ENCODE measurements at regions not wholly inside any gene's neighbourhood (a gene's known extent, or its start where the extent isn't known, plus 50 kb on each side); places are given as distances from the start of the nearest gene placed in this dataset.

DNA sequence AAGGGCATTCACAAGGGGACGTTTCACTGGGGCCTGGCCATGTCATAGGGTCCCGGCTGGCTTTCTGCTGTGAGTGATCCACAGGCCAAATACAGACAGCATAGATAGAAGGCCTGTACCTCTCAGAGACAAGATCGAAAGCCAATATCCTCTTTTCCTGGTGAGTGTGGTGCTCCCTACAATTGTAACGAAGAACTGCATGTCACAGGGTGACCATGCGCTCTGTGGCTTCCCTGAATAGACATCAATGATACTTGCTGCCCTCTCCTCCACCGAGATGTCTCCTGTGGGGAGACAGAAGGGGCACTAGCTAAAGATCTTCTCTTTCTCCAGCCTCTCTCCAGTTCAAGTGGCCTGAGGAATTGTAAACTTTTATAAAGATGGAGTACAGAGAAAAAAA lies 226.1 kb upstream of the POU2AF2 start:
- no peak overlapping the region for H3K4me3 ChIP-seq (ENCODE audit: low read length in 3 of 3)
- no peaks in the 10 kb centered on the region for H3K9me3 ChIP-seq (ENCODE audit: control insufficient read depth in 3 of 3, low read length in 3 of 3)
- H3K27me3 ChIP-seq (ENCODE audit: control insufficient read depth in 3 of 3, insufficient read depth in 3 of 3, low read length in 3 of 3) = no peaks in the 10 kb centered on the region
- H3K36me3 ChIP-seq (ENCODE audit: control insufficient read depth in 3 of 3, insufficient read depth in 3 of 3, low read length in 3 of 3) = no peaks in the 10 kb centered on the region
- peak overlapping the region; percentile 45 for H3K27ac ChIP-seq (ENCODE audit: low read depth, low read length)
- no peak overlapping the region for H3K9ac ChIP-seq (ENCODE audit: low read depth in 1 of 3, low read length in 3 of 3)
- peaks cover 0 to 15% (median 0%) of the 10 kb centered on the region in 3 donors for H3K4me1 ChIP-seq (ENCODE audit: control insufficient read depth in 3 of 3, insufficient read depth in 3 of 3, low read length in 3 of 3)

DNA sequence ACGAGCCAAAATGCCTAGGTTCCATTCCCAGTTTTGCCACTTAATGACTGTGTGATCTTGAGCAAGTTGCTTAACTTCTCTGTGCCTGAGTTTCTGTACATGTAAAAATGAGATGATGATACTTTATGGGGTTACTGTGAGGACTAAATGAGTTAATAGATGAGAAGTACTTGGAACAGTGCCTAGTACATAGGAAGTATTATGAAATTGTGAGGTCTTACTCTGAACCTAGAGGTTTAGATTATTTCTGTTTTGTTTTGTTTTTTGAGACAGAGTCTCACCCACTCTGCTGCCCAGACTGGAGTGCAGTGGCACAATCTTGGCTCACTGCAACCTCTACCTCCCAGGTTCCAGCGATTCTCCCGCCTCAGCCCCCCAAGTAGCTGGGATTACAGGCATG lies 227.0 kb upstream of the POU2AF2 start:
- H3K9ac ChIP-seq (ENCODE audit: low read depth in 1 of 3, low read length in 3 of 3) = no peak overlapping the region
- H3K27me3 ChIP-seq (ENCODE audit: control insufficient read depth in 3 of 3, insufficient read depth in 3 of 3, low read length in 3 of 3) = no peaks in the 10 kb centered on the region
- H3K4me3 ChIP-seq (ENCODE audit: low read length in 3 of 3) = no peak overlapping the region
- H3K36me3 ChIP-seq (ENCODE audit: control insufficient read depth in 3 of 3, insufficient read depth in 3 of 3, low read length in 3 of 3) = no peaks in the 10 kb centered on the region
- H3K9me3 ChIP-seq (ENCODE audit: control insufficient read depth in 3 of 3, low read length in 3 of 3) = no peaks in the 10 kb centered on the region
- H3K4me1 ChIP-seq (ENCODE audit: control insufficient read depth in 3 of 3, insufficient read depth in 3 of 3, low read length in 3 of 3) = peaks cover 0 to 15% (median 0%) of the 10 kb centered on the region in 3 donors
- no peak overlapping the region for H3K27ac ChIP-seq (ENCODE audit: low read depth, low read length)

DNA sequence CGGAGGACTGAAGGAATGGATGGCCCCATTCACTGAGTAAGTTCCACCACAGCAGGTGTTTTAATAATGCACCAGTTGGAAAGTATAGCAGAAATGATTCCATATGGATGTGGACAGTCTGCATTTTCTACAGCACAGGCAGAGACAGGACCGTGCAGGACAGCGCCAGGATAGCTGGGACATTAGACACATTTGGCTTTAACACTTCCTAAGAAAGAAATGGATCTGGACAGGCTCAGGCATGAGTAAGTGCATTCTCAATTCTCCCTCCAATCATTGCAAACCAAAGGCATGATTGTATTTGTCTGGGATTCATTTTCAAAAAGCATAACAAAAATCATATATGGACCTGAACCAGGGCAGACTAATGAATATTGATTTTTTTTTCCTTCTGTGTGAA lies 233.0 kb upstream of the POU2AF2 start:
- Histone ChIP-seq H3K9me3 (ENCODE audit: control insufficient read depth in 3 of 3, low read length in 3 of 3) (no peaks in the 10 kb centered on the region), H3K4me1 (ENCODE audit: control insufficient read depth in 3 of 3, insufficient read depth in 3 of 3, low read length in 3 of 3) (no peaks in the 10 kb centered on the region), H3K27ac (ENCODE audit: low read depth, low read length) (no peak overlapping the region), H3K36me3 (ENCODE audit: control insufficient read depth in 3 of 3, insufficient read depth in 3 of 3, low read length in 3 of 3) (no peaks in the 10 kb centered on the region), H3K27me3 (ENCODE audit: control insufficient read depth in 3 of 3, insufficient read depth in 3 of 3, low read length in 3 of 3) (no peaks in the 10 kb centered on the region), H3K4me3 (ENCODE audit: low read length in 3 of 3) (no peak overlapping the region), H3K9ac (ENCODE audit: low read depth in 1 of 3, low read length in 3 of 3) (no peak overlapping the region)

DNA sequence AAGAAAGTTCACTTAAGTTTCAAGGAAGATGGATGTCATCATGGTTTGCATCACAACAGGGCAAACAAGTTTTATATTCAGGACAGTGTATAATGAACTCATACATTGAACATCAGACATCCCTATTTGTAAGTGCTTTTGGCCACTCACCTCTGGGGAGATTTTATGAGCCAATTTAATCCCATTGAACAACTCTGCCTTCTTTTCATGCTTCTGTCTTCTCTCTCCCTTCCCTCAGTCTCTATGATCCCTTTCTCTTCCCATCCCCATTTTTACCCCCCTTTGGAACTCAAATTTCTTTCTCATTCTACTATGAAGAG lies 234.3 kb upstream of the POU2AF2 start:
- no peak overlapping the region for H3K27ac ChIP-seq (ENCODE audit: low read depth, low read length)
- no peaks in the 10 kb centered on the region for H3K9me3 ChIP-seq (ENCODE audit: control insufficient read depth in 3 of 3, low read length in 3 of 3)
- H3K27me3 ChIP-seq (ENCODE audit: control insufficient read depth in 3 of 3, insufficient read depth in 3 of 3, low read length in 3 of 3) = no peaks in the 10 kb centered on the region
- no peak overlapping the region for H3K9ac ChIP-seq (ENCODE audit: low read depth in 1 of 3, low read length in 3 of 3)
- H3K4me1 ChIP-seq (ENCODE audit: control insufficient read depth in 3 of 3, insufficient read depth in 3 of 3, low read length in 3 of 3) = no peaks in the 10 kb centered on the region
- no peak overlapping the region for H3K4me3 ChIP-seq (ENCODE audit: low read length in 3 of 3)
- no peaks in the 10 kb centered on the region for H3K36me3 ChIP-seq (ENCODE audit: control insufficient read depth in 3 of 3, insufficient read depth in 3 of 3, low read length in 3 of 3)

DNA sequence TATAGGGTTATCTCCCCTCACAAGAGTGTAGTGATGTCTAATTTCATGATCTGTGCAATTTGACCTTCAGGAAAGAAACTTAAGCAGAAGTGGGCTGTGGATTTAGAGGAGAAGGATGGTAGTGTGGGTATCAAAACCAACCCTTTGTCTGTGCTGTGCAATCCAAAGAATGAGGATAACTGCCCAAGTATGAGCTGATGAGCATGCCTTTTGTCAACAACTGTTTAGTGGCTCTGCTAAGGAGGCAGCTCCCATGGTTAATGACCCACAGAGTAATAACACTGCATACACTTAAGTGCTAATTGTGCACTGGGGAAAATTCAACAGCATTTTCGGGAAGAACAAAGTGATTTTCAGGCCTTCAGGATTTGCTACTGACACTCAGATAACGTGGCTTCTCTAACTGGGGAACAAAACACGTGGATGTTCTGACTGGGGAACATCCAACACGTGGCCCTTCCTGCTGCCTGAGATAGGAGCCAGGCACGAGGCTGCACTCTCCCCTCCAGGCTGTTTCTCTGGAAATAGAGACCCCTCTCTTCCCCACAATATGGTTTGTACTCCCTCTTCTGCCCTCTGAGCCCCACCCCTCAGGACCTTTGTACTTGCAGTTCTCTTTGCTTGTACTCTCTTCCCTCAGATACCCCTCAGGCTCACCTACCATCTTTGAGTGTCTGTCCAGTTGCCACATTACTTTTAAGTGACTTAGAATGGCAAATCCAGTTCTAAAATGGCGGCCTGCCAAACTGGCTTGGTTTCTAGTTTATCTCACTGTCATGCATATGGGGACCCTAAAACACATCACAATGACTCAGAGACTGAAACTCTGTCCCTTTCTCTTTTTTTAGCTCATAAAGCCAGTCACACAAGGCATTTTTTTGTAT lies 234.9 kb upstream of the POU2AF2 start:
- peaks cover 0 to 2% (median under 1%) of the 10 kb centered on the region in 3 donors for H3K4me1 ChIP-seq (ENCODE audit: control insufficient read depth in 3 of 3, insufficient read depth in 3 of 3, low read length in 3 of 3)
- no peak overlapping the region for H3K27ac ChIP-seq (ENCODE audit: low read depth, low read length)
- H3K4me3 ChIP-seq (ENCODE audit: low read length in 3 of 3) = no peak overlapping the region
- no peaks in the 10 kb centered on the region for H3K9me3 ChIP-seq (ENCODE audit: control insufficient read depth in 3 of 3, low read length in 3 of 3)
- H3K27me3 ChIP-seq (ENCODE audit: control insufficient read depth in 3 of 3, insufficient read depth in 3 of 3, low read length in 3 of 3) = no peaks in the 10 kb centered on the region
- H3K36me3 ChIP-seq (ENCODE audit: control insufficient read depth in 3 of 3, insufficient read depth in 3 of 3, low read length in 3 of 3) = no peaks in the 10 kb centered on the region
- no peak overlapping the region for H3K9ac ChIP-seq (ENCODE audit: low read depth in 1 of 3, low read length in 3 of 3)

DNA sequence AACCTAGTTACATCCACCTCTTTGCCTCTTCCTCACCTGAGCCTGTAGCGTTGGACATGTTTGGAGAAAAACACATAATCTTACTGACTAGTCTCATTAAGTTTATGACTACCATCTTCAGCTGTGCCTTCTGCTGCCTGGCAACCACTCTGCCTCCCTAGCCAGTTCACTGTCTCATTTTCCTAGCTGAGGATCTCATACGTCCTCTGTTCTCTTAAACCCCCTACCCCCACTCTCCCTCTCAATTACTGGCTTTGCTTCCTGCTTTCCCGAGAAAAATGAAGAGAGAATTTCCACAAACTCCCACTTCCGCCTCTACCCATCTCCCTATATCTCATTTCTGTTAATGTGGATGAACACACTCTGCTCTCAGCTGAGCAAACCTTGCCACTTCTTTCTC lies 239.3 kb upstream of the POU2AF2 start:
- Histone ChIP-seq H3K4me3 (ENCODE audit: low read length in 3 of 3) (no peak overlapping the region), H3K27ac (ENCODE audit: low read depth, low read length) (no peak overlapping the region), H3K27me3 (ENCODE audit: control insufficient read depth in 3 of 3, insufficient read depth in 3 of 3, low read length in 3 of 3) (no peaks in the 10 kb centered on the region)

DNA sequence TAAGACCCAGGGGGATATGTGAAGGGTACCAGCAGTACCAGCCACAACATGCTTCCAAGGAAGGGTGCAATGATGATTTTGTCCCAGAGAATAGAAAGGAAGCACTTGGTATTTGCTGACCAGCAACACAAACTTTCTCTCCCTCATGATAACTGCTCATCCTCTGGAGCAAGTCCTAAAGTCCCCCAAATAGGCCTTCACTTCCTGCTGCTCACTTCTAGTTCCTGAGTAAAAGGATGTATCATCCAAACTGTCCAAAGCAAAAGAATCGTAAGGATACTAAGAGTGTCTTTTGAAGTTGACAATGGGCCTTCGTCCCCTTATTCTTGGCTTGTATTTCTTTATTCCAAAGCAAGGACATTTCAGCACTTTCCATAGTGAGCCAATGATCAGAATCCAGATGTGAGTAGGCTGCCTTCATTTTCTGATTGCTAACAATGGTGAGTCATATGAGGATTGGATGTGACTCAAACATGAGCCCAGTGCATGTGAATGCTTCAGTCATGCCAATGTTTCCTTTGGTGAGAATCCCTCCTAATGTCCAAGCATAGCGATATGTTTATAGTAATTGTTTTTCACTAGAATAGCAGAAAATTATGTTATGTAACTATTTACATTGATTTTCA lies 243.4 kb upstream of the POU2AF2 start:
- no peak overlapping the region for H3K27ac ChIP-seq (ENCODE audit: low read depth, low read length)
- H3K4me3 ChIP-seq (ENCODE audit: low read length in 3 of 3) = no peak overlapping the region
- H3K36me3 ChIP-seq (ENCODE audit: control insufficient read depth in 3 of 3, insufficient read depth in 3 of 3, low read length in 3 of 3) = no peaks in the 10 kb centered on the region
- H3K9ac ChIP-seq (ENCODE audit: low read depth in 1 of 3, low read length in 3 of 3) = no peak overlapping the region
- H3K4me1 ChIP-seq (ENCODE audit: control insufficient read depth in 3 of 3, insufficient read depth in 3 of 3, low read length in 3 of 3) = peaks cover 0 to 12% (median 12%) of the 10 kb centered on the region in 3 donors
- H3K27me3 ChIP-seq (ENCODE audit: control insufficient read depth in 3 of 3, insufficient read depth in 3 of 3, low read length in 3 of 3) = no peaks in the 10 kb centered on the region
- H3K9me3 ChIP-seq (ENCODE audit: control insufficient read depth in 3 of 3, low read length in 3 of 3) = no peaks in the 10 kb centered on the region

More for the DNA sequence above, 239.3 kb upstream of the POU2AF2 start:
- H3K9me3 ChIP-seq (ENCODE audit: control insufficient read depth in 3 of 3, low read length in 3 of 3) = no peaks in the 10 kb centered on the region
- no peak overlapping the region for H3K9ac ChIP-seq (ENCODE audit: low read depth in 1 of 3, low read length in 3 of 3)
- peaks cover 0 to 8% (median 8%) of the 10 kb centered on the region in 3 donors for H3K4me1 ChIP-seq (ENCODE audit: control insufficient read depth in 3 of 3, insufficient read depth in 3 of 3, low read length in 3 of 3)
- H3K36me3 ChIP-seq (ENCODE audit: control insufficient read depth in 3 of 3, insufficient read depth in 3 of 3, low read length in 3 of 3) = no peaks in the 10 kb centered on the region

DNA sequence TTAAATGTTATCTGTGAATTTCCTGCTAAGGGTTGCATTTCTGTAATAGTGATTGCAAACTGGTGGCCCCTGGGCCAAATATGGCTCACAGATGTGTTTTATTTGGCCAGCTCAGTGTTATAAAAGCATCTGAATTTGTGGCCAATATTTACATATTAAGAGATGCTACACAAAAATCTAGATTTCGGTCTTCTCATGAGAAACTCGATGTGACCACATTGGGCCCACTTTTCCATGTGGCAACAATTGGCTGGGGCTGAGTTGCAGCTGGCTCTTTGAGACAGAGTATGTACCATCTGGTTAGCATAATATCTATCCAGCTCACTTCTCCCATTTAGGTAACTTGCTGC lies 244.5 kb upstream of the POU2AF2 start:
- no peak overlapping the region for H3K4me3 ChIP-seq (ENCODE audit: low read length in 3 of 3)
- no peaks in the 10 kb centered on the region for H3K9me3 ChIP-seq (ENCODE audit: control insufficient read depth in 3 of 3, low read length in 3 of 3)
- H3K9ac ChIP-seq (ENCODE audit: low read depth in 1 of 3, low read length in 3 of 3) = no peak overlapping the region
- no peaks in the 10 kb centered on the region for H3K36me3 ChIP-seq (ENCODE audit: control insufficient read depth in 3 of 3, insufficient read depth in 3 of 3, low read length in 3 of 3)
- peaks cover 0 to 12% (median 12%) of the 10 kb centered on the region in 3 donors for H3K4me1 ChIP-seq (ENCODE audit: control insufficient read depth in 3 of 3, insufficient read depth in 3 of 3, low read length in 3 of 3)
- no peak overlapping the region for H3K27ac ChIP-seq (ENCODE audit: low read depth, low read length)
- H3K27me3 ChIP-seq (ENCODE audit: control insufficient read depth in 3 of 3, insufficient read depth in 3 of 3, low read length in 3 of 3) = no peaks in the 10 kb centered on the region

DNA sequence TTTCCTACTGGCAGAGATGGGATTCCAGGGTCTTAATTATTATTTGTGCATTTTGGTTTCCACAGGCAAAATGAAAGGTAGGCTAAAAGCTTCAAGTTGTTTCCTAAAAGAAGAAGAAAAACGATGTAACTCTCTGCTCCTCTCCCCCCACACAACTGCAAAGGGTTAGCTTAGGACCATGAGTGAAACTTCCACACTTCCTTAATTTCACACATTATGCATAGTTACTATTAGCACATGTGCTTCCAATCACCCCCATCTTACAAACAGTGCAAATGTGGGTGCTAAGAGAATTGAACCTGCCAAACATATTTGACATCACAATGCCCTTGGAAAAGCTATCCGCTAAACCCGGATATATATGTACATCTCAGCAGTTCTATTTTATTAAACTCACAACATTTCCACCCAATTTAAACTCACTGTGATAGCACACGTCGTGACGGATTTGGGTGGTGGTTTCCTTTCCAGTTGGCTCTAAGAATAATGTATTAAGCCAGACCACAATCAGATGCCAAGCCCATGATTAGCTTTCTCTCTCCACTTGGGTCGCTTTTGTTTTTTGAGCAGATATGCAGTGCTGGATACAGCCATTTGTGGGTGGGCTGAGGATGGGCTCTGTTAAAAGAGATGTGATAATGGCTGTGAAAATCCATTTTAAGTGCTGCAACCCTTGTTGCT lies 245.0 kb upstream of the POU2AF2 start:
- Histone ChIP-seq H3K36me3 (ENCODE audit: control insufficient read depth in 3 of 3, insufficient read depth in 3 of 3, low read length in 3 of 3) (no peaks in the 10 kb centered on the region), H3K27ac (ENCODE audit: low read depth, low read length) (no peak overlapping the region), H3K9me3 (ENCODE audit: control insufficient read depth in 3 of 3, low read length in 3 of 3) (no peaks in the 10 kb centered on the region), H3K4me3 (ENCODE audit: low read length in 3 of 3) (no peak overlapping the region), H3K9ac (ENCODE audit: low read depth in 1 of 3, low read length in 3 of 3) (no peak overlapping the region), H3K27me3 (ENCODE audit: control insufficient read depth in 3 of 3, insufficient read depth in 3 of 3, low read length in 3 of 3) (no peaks in the 10 kb centered on the region), H3K4me1 (ENCODE audit: control insufficient read depth in 3 of 3, insufficient read depth in 3 of 3, low read length in 3 of 3) (peaks cover 0 to 11% (median 9%) of the 10 kb centered on the region in 3 donors)

DNA sequence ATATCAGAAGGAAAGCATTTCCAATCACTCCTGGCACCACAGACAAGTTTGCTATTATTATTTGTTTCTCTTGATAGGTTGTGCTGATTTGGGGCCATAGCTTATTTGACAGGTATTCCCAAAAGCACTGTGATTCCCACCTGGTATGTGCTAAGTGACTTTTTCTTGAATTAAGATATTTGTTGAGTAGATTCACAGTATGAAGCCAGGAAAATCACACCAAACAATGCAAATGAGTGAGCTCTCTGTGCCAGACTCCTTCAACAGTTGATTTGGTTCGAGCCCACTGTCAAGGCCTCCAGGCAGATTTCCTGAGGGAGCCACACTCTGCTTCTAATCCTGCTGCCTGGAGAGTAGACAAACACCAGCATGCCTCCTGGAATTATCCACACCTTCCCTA lies 253.0 kb upstream of the POU2AF2 start:
- Histone ChIP-seq H3K27ac (ENCODE audit: low read depth, low read length) (no peak overlapping the region), H3K9ac (ENCODE audit: low read depth in 1 of 3, low read length in 3 of 3) (no peak overlapping the region), H3K4me3 (ENCODE audit: low read length in 3 of 3) (no peak overlapping the region), H3K27me3 (ENCODE audit: control insufficient read depth in 3 of 3, insufficient read depth in 3 of 3, low read length in 3 of 3) (no peaks in the 10 kb centered on the region), H3K36me3 (ENCODE audit: control insufficient read depth in 3 of 3, insufficient read depth in 3 of 3, low read length in 3 of 3) (no peaks in the 10 kb centered on the region), H3K4me1 (ENCODE audit: control insufficient read depth in 3 of 3, insufficient read depth in 3 of 3, low read length in 3 of 3) (peaks cover 0 to 3% (median 0%) of the 10 kb centered on the region in 3 donors), H3K9me3 (ENCODE audit: control insufficient read depth in 3 of 3, low read length in 3 of 3) (no peaks in the 10 kb centered on the region)
